Endodermal cell (in vitro differentiated cells): ENCODE measurements at regions not wholly inside any gene's neighbourhood (a gene's known extent, or its start where the extent isn't known, plus 50 kb on each side); places are given as distances from the start of the nearest gene placed in this dataset.
A peak's percentile ranks its signal among the peaks of the same experiment; 100 is the strongest.

Source experiments
- DNase-seq: peaks from one replicate; pipeline ENCODE4 v3.0.0-alpha.2; 2017
- H3K27ac ChIP-seq: 2 replicates; pipeline ENCODE4 v1.5.1; 2013; ENCODE audit warnings: mild to moderate bottlenecking, low read depth, low read length, moderate library complexity
- H3K27me3 ChIP-seq: 2 replicates; pipeline ENCODE4 v1.6.1; 2013; ENCODE audit warnings: mild to moderate bottlenecking, low read length, moderate library complexity; ENCODE audit not compliant: insufficient read depth, control insufficient read depth, poor library complexity, severe bottlenecking
- H3K36me3 ChIP-seq: 2 replicates; pipeline ENCODE4 v1.7.0; 2013; ENCODE audit warnings: mild to moderate bottlenecking, low read length, moderate library complexity; ENCODE audit not compliant: control insufficient read depth, insufficient read depth
- H3K4me1 ChIP-seq: one replicate; pipeline ENCODE4 v1.7.0; 2013; ENCODE audit warnings: low read length; ENCODE audit not compliant: control insufficient read depth, insufficient read depth
- H3K4me3 ChIP-seq: 2 replicates; pipeline ENCODE4 v1.5.1; 2013; ENCODE audit warnings: mild to moderate bottlenecking, low read length, moderate library complexity
- H3K9ac ChIP-seq: 2 replicates; pipeline ENCODE4 v1.6.1; 2013; ENCODE audit warnings: mild to moderate bottlenecking, low read length, moderate library complexity; ENCODE audit not compliant: poor library complexity, severe bottlenecking; ENCODE audit errors: extremely low read depth
- H3K9me3 ChIP-seq: 2 replicates; pipeline ENCODE4 v1.6.1; 2013; ENCODE audit warnings: mild to moderate bottlenecking, low read length, moderate library complexity; ENCODE audit not compliant: control insufficient read depth
- H3K27ac Mint-ChIP-seq: 2 replicates; pipeline ENCODE4 v1.8.0; 2020; ENCODE audit warnings: mixed read lengths
- H3K27me3 Mint-ChIP-seq: 2 replicates; pipeline ENCODE4 v1.8.0; 2021; ENCODE audit warnings: mild to moderate bottlenecking, mixed read lengths; ENCODE audit not compliant: insufficient read depth
- H3K36me3 Mint-ChIP-seq: 2 replicates; pipeline ENCODE4 v1.8.0; 2020; ENCODE audit warnings: low read depth, mixed read lengths
- H3K4me1 Mint-ChIP-seq: 2 replicates; pipeline ENCODE4 v1.8.0; 2020; ENCODE audit warnings: mixed read lengths
- H3K4me3 Mint-ChIP-seq: 2 replicates; pipeline ENCODE4 v1.8.0; 2020; ENCODE audit warnings: mild to moderate bottlenecking, moderate library complexity, mixed read lengths
- H3K9me3 Mint-ChIP-seq: 2 replicates; pipeline ENCODE4 v1.8.0; 2020; ENCODE audit warnings: mild to moderate bottlenecking, mixed read lengths
- WGBS, 2 experiments: methylation state at CpG; one replicate each; pipeline versions ENCODE4 v1.1.5 to v1.1.7; 2013; ENCODE audit warnings: missing lambda C conversion rate in 2 of 2, mixed read lengths in 1 of 2; ENCODE audit not compliant: insufficient coverage in 1 of 2, insufficient read length in 1 of 2; 5-methylcytosine and 5-hydroxymethylcytosine counted together
- TF ChIP-seq, protein P1 (sequence below): fragments of 200-600 bp; sonication (generic); conservative IDR thresholded peaks from 2 replicates; pipeline ENCODE4 v1.5.0; 2021; ENCODE audit warnings: antibody characterized with exemption, mild to moderate bottlenecking

DNA sequence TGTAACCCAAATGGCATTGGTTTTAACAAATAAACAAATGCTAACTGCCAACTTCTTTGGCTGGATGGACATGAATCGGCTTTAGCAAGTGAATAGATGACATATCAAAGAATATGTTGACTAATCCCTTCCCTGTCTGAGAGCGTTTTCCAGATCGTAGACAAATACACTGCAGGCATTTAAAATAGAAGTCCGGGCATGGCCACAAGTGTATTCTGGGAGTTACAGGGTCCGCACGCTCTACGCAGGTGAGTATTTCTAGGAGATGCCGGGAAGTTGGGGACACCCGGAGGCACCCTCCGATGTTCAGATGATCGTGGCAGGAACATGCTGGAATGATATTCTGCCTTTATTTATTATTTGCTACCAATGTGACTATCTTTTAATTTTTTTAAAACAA lies 53.2 kb upstream of the ZNF536 start:
- WGBS, 2 experiments = 89 to 97% methylated on average over 6 to 11 of the region's 11 CpGs
- no peaks in the 10 kb centered on the region for H3K9me3 ChIP-seq
- H3K36me3 ChIP-seq = no peaks in the 10 kb centered on the region
- TF ChIP-seq, protein P1, sequence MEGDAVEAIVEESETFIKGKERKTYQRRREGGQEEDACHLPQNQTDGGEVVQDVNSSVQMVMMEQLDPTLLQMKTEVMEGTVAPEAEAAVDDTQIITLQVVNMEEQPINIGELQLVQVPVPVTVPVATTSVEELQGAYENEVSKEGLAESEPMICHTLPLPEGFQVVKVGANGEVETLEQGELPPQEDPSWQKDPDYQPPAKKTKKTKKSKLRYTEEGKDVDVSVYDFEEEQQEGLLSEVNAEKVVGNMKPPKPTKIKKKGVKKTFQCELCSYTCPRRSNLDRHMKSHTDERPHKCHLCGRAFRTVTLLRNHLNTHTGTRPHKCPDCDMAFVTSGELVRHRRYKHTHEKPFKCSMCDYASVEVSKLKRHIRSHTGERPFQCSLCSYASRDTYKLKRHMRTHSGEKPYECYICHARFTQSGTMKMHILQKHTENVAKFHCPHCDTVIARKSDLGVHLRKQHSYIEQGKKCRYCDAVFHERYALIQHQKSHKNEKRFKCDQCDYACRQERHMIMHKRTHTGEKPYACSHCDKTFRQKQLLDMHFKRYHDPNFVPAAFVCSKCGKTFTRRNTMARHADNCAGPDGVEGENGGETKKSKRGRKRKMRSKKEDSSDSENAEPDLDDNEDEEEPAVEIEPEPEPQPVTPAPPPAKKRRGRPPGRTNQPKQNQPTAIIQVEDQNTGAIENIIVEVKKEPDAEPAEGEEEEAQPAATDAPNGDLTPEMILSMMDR = no peak
- H3K4me1 ChIP-seq = no peaks in the 10 kb centered on the region
- Mint-ChIP-seq H3K4me3 (no peak overlapping the region), H3K36me3 (no peaks in the 10 kb centered on the region), H3K27ac (no peak overlapping the region), H3K4me1 (no peaks in the 10 kb centered on the region), H3K9me3 (peaks cover 3% of the 10 kb centered on the region), H3K27me3 (no peaks in the 10 kb centered on the region)
- no peaks in the 10 kb centered on the region for H3K27me3 ChIP-seq
- H3K4me3 ChIP-seq = no peak overlapping the region
- DNase-seq = peak; percentile 3
- H3K27ac ChIP-seq = no peak overlapping the region
- H3K9ac ChIP-seq = no peak overlapping the region

DNA sequence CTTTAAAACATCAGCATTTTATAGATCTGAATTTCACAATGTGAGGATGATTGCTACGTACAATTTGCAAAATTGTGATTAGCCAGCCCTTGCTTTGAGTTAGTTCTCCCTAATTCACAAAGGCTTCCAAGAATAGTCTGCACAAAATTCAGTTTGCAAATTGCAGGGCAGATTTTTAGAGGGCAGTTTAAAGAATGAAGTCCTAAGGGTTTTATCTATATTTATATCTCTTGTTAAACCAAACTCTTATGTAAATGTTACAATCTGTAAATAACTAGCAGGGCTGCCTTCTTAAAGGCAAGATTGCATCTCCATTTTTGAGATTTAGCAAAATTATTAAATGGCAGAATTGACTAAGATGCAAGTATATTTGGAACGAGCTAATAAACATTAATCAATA lies 52.8 kb upstream of the ZNF536 start:
- no peak overlapping the region for H3K27ac ChIP-seq
- peaks cover 3% of the 10 kb centered on the region for H3K9me3 Mint-ChIP-seq
- H3K4me1 Mint-ChIP-seq = no peaks in the 10 kb centered on the region
- no peaks in the 10 kb centered on the region for H3K27me3 Mint-ChIP-seq
- no peak overlapping the region for H3K4me3 Mint-ChIP-seq
- no peak for DNase-seq
- H3K36me3 ChIP-seq = no peaks in the 10 kb centered on the region
- no peak overlapping the region for H3K4me3 ChIP-seq
- TF ChIP-seq, protein P1 = no peak
- no peaks in the 10 kb centered on the region for H3K4me1 ChIP-seq
- H3K27ac Mint-ChIP-seq = no peak overlapping the region
- WGBS, 2 experiments = 93 to 100% methylated on average over 1 of the region's 2 CpGs
- H3K36me3 Mint-ChIP-seq = no peaks in the 10 kb centered on the region
- H3K27me3 ChIP-seq = no peaks in the 10 kb centered on the region
- no peak overlapping the region for H3K9ac ChIP-seq
- no peaks in the 10 kb centered on the region for H3K9me3 ChIP-seq

DNA sequence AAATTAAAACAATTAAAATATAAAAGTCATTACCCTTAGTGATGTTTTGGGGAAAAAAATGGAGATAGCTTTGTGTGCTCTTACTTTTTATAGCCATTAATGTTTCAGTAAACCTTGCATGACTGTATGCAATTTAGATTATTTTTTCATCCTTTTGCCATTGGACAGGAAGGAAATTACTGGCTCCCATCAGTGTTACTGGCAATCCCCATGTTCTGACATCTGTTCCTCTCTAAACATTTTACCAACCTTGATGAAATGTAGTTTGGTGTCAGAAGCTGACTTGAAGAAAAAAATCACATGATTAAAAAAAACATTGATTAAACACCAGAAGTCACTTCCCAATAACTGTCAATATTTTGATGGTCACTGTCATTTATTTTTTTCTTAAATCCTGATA lies 52.3 kb upstream of the ZNF536 start:
- Mint-ChIP-seq H3K27me3 (no peaks in the 10 kb centered on the region), H3K27ac (no peak overlapping the region), H3K36me3 (no peaks in the 10 kb centered on the region), H3K4me1 (no peaks in the 10 kb centered on the region), H3K4me3 (no peak overlapping the region), H3K9me3 (peaks cover 3% of the 10 kb centered on the region)
- TF ChIP-seq, protein P1 = no peak
- H3K27me3 ChIP-seq = no peaks in the 10 kb centered on the region
- DNase-seq = no peak
- H3K4me1 ChIP-seq = no peaks in the 10 kb centered on the region
- H3K9ac ChIP-seq = no peak overlapping the region
- H3K4me3 ChIP-seq = no peak overlapping the region
- no peaks in the 10 kb centered on the region for H3K36me3 ChIP-seq
- no peaks in the 10 kb centered on the region for H3K9me3 ChIP-seq
- no peak overlapping the region for H3K27ac ChIP-seq
